Hematopoietic multipotent progenitor cell treated with erythropoietin and hydrocortisone succinate and interleukin-3 and kit ligand, for 17 days (in vitro differentiated cells): ENCODE measurements at regions not wholly inside any gene's neighbourhood (a gene's known extent, or its start where the extent isn't known, plus 50 kb on each side); places are given as distances from the start of the nearest gene placed in this dataset.

Experiments used
- DNase-seq: peaks from one replicate; pipeline ENCODE4 v3.0.0-alpha.2; 2015; ENCODE audit warnings: low spot score

DNA sequence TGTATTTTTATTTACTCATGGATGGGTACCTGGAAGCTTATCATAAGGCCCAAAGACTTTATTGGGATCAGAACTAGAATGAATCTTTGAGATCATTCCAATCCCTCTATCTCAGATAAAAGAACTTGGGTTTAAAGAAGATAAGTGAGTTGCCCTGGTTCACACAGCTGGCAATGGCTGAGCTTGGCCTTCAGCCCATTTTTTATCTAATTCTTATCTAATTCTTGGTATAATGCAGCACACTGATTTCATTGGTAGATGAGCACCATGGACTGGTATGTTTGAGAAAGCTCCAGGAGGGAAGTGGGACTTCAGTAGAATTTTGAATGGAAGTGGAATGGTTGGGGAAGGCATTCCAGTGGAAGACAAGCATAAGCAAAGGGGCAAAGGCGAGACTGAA is 558.9 kb downstream of the REEP3 start:
- no peak for DNase-seq

DNA sequence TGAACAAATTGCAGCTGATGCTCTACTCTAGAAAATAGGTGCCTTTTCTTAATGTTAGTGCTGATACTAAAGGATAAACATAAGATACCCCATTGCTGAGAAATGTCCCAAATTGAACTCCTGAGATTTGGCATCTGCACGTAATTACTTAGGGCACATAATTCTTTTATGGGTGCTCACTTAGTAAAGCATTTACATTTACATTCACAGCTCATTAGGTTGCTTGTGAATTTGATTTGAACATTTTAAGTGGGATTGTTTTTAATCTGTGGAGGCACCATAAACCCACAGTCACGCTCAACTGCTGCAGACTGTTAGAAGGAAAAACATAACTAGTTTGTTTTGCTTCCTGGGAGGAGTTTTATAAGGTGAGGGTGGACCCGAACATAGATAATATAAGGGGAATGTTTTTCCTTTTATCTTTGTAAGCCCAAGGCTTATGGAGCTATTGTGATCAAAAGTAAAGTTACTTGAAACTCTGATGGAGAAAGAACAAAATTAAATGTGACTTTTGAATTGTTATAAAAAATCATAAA is 560.8 kb downstream of the REEP3 start:
- DNase-seq = no peak

DNA sequence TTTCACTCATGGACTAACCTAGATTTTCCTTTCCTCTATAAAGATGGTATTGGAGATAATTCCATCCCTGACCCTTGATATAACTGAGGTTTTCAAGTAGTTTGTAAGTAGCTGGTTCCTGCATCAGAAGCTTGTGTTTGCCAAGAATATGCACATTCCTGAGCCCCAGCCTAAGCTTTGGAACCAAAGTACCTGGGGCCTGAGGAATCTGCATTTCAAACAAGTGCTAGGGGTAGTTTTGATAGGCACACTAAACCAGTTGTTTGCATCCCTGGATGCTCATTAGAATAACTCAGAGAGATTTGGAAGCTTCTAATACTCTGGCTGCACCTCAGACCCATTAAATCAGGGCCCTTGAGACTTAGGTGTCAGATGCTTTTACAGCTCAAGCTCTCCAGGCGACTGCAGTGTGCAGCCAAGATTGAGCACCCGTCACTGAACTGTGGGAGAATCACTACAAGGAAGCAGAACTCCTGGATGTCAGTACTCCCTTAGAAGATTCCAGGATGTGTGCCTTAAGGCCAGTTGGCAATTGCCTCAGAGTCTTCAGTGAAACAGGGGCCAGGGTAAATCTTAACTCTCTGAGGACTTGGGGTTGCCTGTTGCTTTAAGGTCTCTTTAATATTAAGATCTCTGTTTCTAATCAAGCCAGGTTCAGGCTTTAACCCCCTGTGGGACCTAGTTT is 565.0 kb downstream of the REEP3 start:
- DNase-seq = no peak

DNA sequence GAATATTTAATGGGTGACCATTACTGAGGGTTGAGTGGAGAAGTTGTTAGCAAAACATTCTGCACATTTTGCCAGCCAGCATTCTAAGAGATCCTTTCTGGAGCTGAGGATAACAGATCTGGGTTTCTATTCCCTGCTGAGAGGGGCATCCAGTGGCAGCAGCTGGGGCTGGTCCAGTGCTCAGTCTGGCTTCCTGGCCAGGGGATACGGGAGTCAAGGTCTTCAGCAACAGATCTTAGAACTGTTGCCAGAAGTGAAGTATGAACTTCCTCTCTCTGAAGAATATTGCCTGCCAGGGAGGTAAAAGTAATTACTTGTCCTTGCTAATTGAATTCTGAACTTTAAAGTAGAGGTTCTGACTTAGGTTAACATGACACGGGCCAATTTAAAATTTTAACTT is 568.4 kb downstream of the REEP3 start:
- no peak for DNase-seq

DNA sequence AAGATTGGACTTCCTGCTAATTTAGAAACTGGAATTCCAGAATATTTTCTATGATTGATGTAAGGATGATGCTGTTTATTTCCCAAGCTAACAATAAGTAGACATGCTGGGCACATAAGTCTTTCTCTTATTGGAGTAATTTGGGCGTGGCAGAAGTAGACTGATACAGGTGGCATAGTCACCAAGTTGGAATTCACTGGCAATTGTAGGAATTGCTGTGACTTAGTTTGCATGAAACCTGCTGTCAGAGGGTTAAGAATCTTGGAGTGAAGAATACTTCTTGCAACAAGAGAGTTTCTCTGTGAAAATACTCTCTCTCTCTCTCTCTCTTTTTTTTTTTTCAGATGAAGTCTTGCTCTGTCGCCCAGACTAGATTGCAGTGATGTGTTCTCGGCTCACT is 569.7 kb downstream of the REEP3 start:
- DNase-seq = no peak

DNA sequence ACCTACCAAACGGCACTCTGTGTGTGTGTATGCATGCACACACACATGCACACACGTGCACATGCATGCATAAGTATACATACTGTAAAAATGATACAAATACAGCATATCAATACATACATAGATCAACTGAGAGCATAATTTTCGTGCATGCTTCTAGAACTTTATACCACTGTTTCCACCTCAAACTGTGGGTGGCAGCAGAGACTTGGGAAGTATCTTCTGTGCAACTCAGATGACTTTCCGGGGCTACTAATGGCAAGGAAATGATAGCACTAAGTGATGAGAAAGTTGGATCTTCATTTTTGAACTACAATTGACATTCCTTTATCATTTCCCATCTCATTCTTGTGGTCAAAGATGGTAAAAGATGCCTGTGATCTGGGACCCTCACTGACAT is 570.7 kb downstream of the REEP3 start:
- no peak for DNase-seq

DNA sequence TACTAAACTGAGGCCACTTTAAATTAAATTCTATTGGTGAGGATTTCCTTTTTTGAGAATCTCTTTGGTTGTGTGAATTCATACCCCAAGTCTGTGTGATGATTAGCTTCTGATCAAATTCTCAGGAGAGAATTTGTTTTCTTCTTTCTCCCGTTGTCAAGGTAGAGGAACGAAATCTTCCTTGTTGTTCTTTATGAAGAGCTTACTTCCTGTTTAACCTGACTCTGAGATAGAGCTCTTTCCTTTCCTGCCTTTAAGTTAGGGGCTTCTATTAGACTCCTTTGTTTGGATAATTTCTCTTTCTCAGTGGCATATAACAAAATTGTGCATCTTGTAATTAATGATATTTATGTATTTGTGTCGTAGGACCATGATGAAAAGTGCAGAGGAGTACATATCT is 572.1 kb downstream of the REEP3 start:
- no peak for DNase-seq

DNA sequence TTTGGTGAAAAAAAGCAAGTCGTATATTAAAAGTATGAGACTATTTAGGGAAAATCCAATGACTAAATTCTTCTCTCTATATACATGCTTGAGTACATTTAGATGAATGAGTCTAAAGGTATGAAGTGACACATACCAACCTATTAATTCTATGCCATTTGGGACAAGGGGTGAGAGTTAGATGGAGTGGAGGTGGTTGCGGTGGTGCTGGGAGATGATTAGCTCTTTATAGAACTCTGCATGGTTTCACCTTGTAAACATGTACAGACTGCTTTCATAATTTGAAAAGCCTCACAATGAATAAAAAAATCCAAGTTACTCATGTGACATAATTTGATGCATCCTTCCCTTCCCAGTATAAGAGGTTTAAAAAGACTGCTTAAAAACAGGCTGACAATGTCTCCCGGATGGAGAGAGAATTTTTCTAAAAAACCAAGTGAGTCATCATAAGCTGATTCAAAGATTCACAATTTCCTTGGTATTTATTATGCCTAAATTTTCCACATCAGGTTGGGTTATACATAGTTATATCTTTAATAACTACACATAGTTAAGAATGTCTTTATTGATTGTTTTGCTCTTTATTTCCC is 572.8 kb downstream of the REEP3 start:
- no peak for DNase-seq

DNA sequence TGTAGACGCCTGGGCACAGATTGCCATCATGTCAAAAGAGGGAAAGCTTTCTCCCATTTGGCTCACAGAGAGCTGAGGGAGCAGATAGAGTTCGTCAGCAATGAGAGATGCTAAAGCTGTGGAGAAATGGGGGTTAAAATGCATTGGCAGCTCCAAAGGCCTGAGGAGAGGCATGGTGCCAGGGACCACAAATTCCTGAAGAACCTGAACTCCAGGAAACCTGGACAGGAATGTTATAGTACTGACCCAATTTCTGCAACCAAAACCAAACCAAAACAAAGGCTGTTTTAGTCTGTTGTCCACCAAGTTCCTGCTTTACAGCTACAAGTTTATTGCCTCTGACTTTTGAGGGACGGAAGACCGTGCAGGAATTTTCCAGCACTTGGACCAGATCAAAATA is 575.7 kb downstream of the REEP3 start:
- no peak for DNase-seq

DNA sequence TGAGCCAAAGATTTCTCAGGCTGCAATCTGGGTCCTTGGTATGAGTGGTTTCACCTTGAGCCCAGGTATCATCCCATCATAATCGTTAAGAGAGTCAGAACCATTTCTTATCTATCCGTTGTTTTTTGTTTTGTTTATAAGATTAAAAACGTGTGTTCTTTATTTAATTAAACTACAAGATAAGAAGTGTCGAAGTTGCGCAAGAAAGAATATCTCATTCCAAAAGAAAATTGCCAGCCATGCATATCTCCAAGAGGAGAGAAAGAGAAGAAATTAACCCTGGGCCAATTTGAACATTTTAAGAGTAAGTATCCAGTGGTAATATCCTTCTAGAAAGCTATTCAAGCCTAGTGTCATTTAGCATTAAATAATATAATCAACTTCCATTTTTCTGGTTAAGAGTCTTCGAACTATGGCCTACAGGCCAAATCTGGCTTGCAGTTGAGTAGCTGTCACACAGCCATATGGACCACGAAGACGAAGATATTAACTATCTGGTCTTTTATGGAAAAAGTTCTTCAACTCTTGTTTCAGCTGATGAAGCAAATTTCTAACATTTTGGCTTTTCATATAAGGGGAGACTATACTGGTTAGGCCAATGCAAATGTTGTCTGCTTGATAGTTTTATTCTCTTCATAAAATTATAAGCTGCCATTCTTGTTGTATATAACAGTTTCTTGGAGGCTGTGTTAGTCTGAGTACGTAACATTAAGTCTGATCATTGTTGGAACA is 576.4 kb downstream of the REEP3 start:
- DNase-seq = no peak

DNA sequence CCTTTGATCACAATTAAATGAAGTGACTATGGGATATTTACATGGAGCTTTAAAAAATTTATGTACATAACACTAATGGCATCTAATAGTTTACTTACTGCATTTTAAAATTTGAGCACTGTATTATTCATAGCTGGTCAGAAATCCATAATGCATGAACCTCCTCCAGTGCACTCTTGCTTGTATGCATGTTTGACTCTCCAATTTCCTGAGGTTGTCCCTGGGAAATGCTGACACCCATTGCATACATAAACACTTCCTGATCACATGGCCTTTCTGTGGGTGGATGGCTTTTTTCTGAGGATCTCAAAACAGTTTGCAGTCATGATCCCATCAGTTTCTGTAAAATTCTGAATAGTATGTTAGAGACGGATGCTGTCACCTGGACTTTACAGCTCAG is 577.8 kb downstream of the REEP3 start:
- no peak for DNase-seq

DNA sequence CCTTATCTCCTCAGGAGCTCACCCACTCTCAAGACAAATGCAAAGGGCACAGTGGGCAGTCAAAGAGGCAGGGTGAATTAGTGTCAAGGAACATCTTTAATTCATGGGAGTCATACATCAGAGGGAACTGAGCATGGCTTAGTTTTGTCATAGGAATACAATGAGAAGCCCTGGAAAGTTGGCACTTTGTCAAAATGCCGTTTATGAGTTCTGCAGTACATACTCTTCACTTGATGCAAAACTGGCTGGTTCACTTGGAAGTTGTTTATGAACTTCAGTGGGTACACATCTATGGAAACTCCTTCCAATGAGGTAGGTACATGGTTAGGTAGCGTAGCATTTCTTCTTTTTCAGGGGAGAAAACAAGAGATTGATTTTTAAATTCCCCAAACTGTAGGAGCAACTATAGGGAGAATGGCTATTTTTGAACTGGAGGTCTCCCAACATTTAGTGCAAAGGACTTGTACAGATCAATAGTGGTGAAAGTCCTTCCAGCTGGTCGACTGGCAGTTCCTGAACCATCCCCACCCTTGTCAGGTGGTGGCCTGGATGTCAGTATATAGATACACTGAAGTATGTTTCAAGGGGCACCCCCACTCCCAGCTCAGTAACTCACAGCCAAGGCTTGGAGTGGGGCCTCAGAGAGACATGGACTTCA is 580.5 kb downstream of the REEP3 start:
- DNase-seq = no peak

DNA sequence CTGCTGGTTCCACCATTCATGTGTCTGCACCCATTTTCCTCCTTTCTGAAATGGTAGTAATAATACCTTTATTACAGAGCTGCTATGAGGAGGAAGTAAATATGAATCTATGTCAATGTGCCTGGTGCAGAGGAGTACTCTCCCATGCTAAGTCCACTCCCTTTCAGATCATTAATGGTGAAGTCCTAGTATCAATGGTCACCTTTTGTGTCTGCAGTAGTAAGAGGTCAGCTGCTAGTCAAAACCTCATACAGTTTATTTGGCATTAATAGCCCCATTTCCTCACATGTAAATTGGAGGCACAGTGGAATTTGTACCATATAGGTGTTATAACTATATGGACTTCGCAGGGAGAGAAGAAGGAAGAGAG is 581.0 kb downstream of the REEP3 start:
- no peak for DNase-seq

DNA sequence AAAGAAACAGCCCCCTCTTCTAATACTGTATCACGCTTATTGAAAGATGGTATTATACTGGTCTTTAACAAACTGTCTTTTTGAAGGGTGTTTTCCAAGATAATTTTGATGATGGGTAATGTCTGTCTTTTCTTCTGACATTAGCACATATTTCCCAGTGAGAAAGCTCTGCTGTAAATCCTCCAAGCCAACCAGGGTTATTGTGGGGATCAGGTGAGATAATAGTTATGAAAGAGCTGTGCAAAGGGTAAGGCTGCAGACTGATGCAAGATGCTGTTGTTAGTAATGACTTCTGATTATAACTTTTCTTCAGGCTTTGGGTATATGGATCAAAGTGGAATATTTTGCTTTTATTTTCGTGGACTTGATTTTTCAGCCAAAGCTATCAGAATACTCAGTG is 581.7 kb downstream of the REEP3 start:
- no peak for DNase-seq

DNA sequence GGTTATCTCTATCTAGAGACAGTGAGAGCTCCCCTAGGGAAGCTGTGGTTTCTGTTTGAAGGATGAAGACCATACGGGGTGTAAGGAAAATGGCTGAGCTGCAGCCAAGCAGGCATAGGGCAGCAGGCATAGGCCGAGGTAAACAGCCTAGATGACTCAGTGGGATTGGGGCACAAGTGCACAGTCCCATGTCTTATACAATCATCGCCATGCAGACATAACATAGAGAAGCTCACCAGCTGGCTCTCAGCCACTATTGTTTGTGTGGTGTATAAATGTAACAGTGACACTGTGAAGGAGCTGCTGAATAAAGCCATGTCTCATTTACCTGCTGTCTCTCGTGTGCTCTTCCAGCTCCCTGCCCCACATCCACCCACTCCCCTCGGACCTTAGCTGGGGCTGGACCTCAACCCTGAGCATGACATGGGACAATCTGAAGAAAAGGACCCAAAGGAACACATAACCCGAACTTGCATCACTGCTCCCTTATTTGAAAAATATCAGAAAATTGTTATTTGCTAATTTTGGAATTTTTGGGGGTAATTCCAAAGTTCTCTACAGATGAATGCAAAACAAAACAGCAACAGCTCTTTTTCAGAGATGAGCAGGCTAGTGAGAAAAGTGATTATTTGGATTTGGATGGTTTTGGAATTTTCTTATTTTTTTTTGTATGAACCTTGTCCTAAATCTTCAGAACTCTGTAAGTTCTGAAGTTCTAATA is 582.7 kb downstream of the REEP3 start:
- DNase-seq = no peak

DNA sequence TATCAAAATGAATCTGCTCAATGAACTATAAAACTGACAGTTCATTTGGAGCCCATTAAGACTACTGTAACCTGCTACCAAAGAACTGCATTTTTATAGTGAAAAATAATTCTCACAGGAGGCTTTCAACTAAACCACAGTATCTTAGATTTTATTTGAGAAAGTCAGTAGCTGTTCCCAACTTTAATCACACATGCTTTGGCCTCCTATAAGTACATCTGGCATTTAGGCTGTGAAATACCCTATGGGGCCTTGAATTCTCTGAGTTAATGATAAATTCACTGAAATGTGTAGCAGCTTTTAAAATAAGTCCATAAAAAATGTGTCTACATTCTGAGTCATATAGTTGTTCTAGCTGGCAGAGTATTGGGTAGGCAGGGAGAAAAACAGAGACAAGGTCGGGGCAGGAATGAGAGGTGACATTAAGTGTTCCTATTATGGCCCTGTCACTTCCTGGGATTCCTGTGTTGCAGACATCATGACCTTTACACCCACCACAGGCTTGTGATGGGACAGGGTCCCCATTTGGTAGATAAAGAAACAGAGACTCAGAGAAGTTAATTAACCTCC is 588.8 kb downstream of the REEP3 start:
- DNase-seq = no peak

DNA sequence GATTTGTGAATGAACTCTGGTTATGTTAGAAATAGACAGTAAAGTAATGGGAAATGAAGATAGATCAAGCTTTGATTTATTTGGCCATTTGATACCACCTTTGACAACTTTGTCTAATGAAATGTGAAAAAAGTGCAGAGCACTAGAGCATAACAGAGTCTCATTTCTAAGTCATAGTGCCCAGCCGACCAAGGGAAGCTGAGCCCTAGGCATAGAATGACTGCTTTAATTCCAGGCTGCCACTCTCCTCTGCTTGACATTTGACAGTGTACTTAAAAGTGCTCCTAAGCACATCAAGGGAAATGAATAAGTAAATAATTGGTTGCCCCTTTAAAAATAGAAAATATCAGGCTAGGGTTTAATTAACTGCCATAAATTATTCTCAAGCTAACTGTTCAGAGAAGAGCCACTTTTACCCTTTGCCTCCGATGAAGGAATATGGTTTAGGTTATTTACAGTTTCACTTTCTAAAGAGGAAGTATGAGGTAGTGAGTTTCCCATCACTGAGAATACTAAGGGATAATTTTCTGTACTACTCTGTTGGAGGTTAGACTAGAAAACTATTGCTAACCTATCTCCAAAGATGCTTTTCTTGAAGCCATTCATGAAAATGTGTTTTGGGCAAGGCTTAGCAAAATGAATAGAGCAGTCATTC is 591.6 kb downstream of the REEP3 start:
- DNase-seq = no peak

DNA sequence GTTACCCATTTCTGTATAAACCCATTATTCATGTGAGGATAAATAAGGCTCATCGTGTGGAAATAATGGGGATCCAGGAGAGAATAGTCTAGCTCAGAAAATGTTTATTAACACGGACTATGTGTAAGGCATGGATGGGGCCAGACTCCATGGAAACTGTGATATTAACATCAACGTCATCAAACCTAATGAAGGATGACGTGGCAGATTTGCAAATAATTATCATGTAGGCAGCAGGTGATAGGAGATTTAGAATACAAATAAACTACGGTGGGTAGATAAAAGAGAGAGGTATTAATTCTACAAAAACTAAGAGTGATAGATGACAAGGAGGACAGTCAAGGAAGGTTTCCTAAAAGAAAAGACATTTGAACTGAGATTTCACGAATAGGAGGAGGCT is 592.2 kb downstream of the REEP3 start:
- DNase-seq = no peak

DNA sequence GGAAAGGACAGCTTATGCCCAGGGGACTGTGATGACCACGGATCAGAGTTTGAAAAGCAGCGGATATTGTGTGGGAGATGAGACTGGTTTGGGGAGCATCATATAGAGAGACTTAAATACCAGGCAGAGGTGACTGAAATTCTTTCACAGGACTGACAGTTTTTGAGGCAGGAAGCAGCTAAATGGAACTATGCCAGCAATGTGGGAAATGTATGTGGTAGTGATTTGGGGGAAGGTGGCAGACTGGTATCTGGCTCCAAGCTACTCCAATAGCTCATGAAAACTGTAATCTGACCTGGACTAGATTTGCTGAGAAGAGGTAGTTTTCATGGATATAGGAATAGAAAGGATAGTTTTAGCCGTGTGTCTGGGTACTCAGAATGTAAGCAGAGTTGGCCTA is 592.6 kb downstream of the REEP3 start:
- no peak for DNase-seq

DNA sequence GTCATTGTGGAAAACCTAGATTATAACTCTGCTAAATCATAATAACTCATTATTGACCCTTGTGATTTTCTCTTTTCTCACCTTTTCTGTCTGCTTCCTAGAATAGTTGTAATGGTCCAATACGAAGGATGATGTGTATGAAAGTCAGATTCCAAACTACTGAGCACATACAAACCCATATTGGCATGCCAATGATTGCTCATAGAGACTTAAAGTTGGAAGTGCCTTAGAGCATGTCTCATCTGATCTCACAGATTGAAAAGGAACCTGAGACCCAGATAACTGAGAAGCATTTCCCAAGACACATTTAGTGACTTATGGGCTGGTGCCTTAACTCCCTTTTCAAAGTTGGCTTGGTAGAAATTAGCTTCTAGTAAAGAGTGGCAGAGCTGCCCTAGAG is 594.3 kb downstream of the REEP3 start:
- DNase-seq = no peak

DNA sequence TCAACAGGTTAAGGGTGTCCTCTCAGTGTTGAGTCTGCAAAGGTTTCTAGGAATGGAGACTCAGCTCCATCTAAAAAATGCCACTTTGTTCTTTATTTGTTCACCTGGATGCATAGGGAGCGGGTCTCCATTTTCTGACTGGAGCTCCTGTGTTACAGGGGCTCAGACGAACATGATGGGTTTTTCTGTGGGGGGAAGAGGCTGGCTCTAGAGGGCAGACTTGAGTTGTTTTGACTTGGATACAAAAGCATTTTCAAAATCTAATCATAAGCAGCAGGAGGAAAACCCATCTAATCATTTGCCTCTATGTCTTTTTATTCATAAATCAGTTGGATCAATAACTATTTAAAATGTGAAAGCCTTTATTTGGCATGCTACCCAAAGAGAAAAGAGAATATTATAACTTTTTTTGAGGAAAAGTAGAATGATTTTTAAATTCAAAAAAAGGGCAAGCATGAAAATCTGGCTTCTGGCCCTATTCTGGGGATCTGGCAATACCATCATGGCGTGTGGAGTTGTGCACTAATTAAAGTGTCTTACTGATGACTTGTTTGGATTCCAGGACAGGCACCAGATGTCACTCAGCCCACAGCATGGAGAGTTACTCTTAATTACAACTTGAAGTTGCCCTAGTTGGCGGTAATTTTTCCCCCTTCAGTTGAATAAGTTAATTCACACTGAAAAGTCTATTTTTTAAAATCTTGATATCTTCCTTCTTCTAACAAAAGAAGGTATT is 594.9 kb downstream of the REEP3 start:
- no peak for DNase-seq
